HG02571 (cell line): ENCODE measurements at regions not wholly inside any gene's neighbourhood (a gene's known extent, or its start where the extent isn't known, plus 50 kb on each side); places are given as distances from the start of the nearest gene placed in this dataset.

Experiments used
- ATAC-seq: cut with Tn5 transposase; IDR thresholded peaks from one replicate; pipeline ENCODE4 v1.9.1; 2021; ENCODE audit warnings: mild to moderate bottlenecking, moderate library complexity; ENCODE audit not compliant: unreplicated experiment

- ATAC-seq = no peak
Measured at GRCh38 chr6:45742591-45742990, 273.1 kb downstream of the CLIC5 start.

GRCh38 chr6:45741437-45742171 is 274.1 kb downstream of the CLIC5 start:
- peak; percentile 38 for ATAC-seq

- no peak for ATAC-seq
Measured at GRCh38 chr6:45739058-45739457, 276.6 kb downstream of the CLIC5 start.

GRCh38 chr6:45738057-45738455 is 277.6 kb downstream of the CLIC5 start:
- peak; percentile 3 for ATAC-seq

GRCh38 chr6:45737331-45738056 is 278.2 kb downstream of the CLIC5 start:
- ATAC-seq = peak; percentile 74

GRCh38 chr6:45736134-45736533 is 279.5 kb downstream of the CLIC5 start:
- ATAC-seq = no peak

GRCh38 chr6:45732731-45733130 is 282.9 kb downstream of the CLIC5 start:
- ATAC-seq = no peak

- no peak for ATAC-seq
Measured at GRCh38 chr6:45730232-45730631, 285.4 kb downstream of the CLIC5 start.

- no peak for ATAC-seq
Measured at GRCh38 chr6:45728674-45729073, 287.0 kb downstream of the CLIC5 start.

- ATAC-seq = no peak
Measured at GRCh38 chr6:45727819-45728449, 287.7 kb downstream of the CLIC5 start.

- no peak for ATAC-seq
Measured at GRCh38 chr6:45727228-45727627, 288.4 kb downstream of the CLIC5 start.

- ATAC-seq = no peak
Measured at GRCh38 chr6:45726444-45726843, 289.2 kb downstream of the CLIC5 start.

GRCh38 chr6:45724511-45724910 is 291.1 kb downstream of the CLIC5 start:
- no peak for ATAC-seq

GRCh38 chr6:45724027-45724426 is 291.6 kb downstream of the CLIC5 start:
- ATAC-seq = no peak

- no peak for ATAC-seq
Measured at GRCh38 chr6:45722876-45723275, 292.8 kb downstream of the CLIC5 start.

GRCh38 chr6:45721665-45722064 is 294.0 kb downstream of the CLIC5 start:
- ATAC-seq = no peak

GRCh38 chr6:45718871-45719270 is 296.8 kb downstream of the CLIC5 start:
- no peak for ATAC-seq

GRCh38 chr6:45718131-45718530 is 297.5 kb downstream of the CLIC5 start:
- ATAC-seq = no peak

- ATAC-seq = no peak
Measured at GRCh38 chr6:45717715-45718114, 297.9 kb downstream of the CLIC5 start.

- no peak for ATAC-seq
Measured at GRCh38 chr6:45717027-45717426, 298.6 kb downstream of the CLIC5 start.

GRCh38 chr6:45715508-45715803 is 300.2 kb downstream of the CLIC5 start:
- no peak for ATAC-seq
